Upper lobe of left lung (tissue), 4 donors: ENCODE measurements at regions not wholly inside any gene's neighbourhood (a gene's known extent, or its start where the extent isn't known, plus 50 kb on each side); places are given as distances from the start of the nearest gene placed in this dataset.

ENCODE experiments used
- POLR2AphosphoS5 ChIP-seq, 2 donors: sonication (generic); formaldehyde crosslinking; IDR thresholded peaks; one replicate each; pipeline ENCODE4 v1.5.1; 2017; ENCODE audit warnings: antibody characterized with exemption in 2 of 2
- TF ChIP-seq, protein P1 (sequence below), 6 experiments: fragments of 450-650 bp in 4 of 6; fragments of 200-600 bp in 2 of 6; sonication (generic) in 2 of 6; IDR thresholded peaks; one replicate each; pipeline ENCODE4 v1.5.1; 2016 to 2019; ENCODE audit warnings: antibody characterized with exemption in 6 of 6

DNA sequence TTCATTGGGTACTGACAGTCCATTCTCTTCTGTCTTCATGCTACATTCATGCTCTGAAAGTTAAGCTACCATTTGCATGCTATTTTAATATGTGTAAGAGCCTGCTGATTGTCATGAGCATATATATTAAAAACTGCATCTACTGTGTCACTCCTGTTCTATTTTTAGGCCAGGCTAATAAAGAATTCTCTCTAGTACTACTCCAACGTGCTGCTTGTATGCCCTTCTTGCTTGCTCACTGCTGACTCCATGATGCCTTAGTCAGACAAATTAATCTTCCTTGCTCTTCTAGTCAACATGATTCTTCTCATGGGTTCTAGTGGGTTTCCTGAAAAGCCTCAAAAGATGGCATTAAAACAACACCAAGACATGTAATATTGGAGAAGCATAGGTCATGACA is 1600.1 kb downstream of the DPP10 start:
- TF ChIP-seq POLR2AphosphoS5 (IDR thresholded peaks at IDR 0.05) = no peak
- TF ChIP-seq, protein P1, sequence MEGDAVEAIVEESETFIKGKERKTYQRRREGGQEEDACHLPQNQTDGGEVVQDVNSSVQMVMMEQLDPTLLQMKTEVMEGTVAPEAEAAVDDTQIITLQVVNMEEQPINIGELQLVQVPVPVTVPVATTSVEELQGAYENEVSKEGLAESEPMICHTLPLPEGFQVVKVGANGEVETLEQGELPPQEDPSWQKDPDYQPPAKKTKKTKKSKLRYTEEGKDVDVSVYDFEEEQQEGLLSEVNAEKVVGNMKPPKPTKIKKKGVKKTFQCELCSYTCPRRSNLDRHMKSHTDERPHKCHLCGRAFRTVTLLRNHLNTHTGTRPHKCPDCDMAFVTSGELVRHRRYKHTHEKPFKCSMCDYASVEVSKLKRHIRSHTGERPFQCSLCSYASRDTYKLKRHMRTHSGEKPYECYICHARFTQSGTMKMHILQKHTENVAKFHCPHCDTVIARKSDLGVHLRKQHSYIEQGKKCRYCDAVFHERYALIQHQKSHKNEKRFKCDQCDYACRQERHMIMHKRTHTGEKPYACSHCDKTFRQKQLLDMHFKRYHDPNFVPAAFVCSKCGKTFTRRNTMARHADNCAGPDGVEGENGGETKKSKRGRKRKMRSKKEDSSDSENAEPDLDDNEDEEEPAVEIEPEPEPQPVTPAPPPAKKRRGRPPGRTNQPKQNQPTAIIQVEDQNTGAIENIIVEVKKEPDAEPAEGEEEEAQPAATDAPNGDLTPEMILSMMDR (IDR thresholded peaks at IDR 0.05) = no peak
